B cell (primary cell): ENCODE measurements at regions not wholly inside any gene's neighbourhood (a gene's known extent, or its start where the extent isn't known, plus 50 kb on each side); places are given as distances from the start of the nearest gene placed in this dataset.

Experiments
- CTCF ChIP-seq: fragments of 200-600 bp; IDR thresholded peaks from one replicate; pipeline ENCODE4 v1.8.0; 2022; ENCODE audit warnings: antibody characterized with exemption, mild to moderate bottlenecking
- EZH2 ChIP-seq: IDR thresholded peaks from 2 replicates; pipeline ENCODE4 v1.6.1; 2012; ENCODE audit warnings: borderline replicate concordance, low read depth, mild to moderate bottlenecking, moderate library complexity, low read length; ENCODE audit not compliant: insufficient read depth, poor library complexity, severe bottlenecking

DNA sequence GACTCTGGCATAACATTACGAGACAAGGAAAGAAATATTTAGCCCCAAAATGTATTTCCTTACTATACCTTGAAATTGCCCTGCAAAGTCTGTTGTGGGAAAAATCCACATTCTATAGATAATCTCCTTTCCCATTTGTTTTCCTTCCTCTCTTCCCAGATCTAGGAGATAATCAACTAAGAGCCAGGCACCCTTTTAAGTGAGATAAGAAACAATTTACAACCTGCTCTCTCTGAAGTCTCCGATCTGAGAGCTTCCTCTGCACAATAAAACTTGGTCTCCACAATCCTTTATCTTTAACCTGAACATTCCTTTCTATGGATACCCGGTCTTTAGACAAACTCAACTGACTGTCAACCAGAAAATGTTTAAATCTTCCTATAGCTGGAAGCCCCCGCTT lies 1160.7 kb upstream of the NRXN1 start:
- TF ChIP-seq EZH2 (no peak), CTCF (no peak)
